Activated T-helper 9 cell treated with anti-CD3 and anti-CD28 coated beads, Interleukin-2, amount 50 U/mL, for 16 hours (primary cell): ENCODE measurements at regions not wholly inside any gene's neighbourhood (a gene's known extent, or its start where the extent isn't known, plus 50 kb on each side); places are given as distances from the start of the nearest gene placed in this dataset.
"Not testable (repeated sequence)": the region's sequence is repeated elsewhere in the genome, so short reads cannot be mapped to it uniquely, and the experiment has no call there.

ENCODE experiments used
- DNase-seq: peaks from one replicate; pipeline ENCODE4 v3.0.0-alpha.2; 2020; ENCODE audit warnings: low read depth

DNA sequence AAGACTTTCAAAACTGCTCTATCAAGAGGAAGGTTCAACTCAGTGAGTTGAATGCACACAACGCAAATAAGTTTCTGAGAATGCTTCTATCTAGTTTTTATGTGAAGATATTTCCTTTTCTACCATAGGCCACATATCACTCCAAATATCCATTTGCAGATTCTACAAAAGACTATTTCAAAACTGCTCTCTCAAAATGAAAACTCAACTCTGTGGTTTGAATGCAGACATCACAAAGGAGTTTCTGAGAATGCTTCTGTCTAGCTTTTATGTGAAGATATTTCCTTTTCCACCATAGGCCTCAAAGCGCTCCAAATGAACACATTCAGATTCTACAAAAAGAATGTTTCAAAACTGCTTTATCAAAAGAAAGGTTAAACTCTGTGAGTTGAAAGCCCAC is 1093.1 kb upstream of the DEFB115 start:
- not testable (repeated sequence) for DNase-seq

DNA sequence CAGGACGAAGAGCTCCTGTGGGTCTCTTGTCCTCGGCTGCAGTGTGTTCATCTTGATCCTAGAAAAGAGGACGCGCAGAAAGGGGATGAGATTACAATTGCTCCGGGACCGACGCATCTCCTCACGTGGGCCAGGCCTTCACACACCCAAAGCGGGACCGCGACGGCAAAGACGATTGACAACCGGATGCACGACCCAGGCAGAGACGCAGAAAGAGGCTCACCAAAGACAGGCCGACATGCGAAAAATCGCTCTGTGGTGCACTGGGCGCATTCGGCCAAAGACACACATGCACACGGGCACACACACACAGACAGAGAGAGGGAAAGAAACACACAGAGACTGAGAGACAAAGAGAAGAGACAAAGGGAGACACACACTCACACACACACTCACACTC is 1089.9 kb upstream of the DEFB115 start:
- DNase-seq: no peak

DNA sequence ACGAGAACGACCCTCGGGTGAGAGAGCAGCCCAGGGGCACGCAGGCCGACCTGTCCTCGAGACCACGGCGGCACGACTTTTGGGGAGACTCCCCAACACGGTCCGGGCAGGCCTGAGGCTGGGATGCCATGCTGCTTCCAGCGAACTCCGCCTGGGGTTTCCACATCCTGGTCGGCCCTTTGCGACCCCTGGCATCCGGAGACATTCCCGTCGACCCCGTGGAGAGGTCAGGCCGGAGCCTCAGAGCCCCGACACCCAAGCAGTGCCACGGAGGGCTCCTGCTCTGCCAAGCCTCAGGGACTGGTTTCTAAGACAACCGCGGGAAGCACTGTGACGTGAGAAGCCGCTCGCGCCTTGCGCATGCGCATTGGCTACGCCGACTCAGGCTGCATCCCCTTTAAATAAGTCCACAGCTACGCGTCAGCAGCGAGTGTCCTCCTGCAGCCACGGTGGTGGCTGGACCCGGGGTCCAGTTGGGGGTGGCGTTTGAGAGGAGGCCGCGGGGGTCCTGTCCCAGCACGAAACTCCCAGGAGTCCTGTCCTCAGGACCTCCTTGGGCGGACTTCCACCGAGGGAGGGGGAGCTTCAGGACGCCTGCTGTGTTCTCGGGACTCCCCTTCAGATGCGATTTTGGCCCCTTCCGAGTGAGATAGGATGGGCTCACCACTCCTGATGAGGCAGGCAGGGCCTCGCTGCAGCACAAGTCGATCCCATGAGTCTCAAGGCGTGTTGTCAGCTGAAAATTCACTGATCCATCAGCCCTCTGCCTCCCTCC is 1089.3 kb upstream of the DEFB115 start:
- no peak for DNase-seq

DNA sequence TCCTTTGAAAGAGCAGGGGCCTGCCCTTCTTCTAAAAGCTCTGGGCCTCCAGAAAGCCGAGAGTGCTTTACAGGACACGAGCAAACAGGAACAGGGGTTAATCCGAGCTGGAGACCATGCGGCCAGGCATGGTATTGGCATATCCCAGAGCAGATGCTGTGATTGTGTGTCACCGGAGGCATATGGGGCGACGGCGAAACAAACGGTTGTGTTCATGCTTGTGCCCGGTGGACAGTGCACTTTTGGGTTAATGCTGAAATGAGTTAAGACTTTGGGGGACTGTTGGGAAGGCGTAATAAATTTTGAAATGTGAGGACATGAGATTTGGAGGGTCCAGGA is 1088.7 kb upstream of the DEFB115 start:
- no peak for DNase-seq

DNA sequence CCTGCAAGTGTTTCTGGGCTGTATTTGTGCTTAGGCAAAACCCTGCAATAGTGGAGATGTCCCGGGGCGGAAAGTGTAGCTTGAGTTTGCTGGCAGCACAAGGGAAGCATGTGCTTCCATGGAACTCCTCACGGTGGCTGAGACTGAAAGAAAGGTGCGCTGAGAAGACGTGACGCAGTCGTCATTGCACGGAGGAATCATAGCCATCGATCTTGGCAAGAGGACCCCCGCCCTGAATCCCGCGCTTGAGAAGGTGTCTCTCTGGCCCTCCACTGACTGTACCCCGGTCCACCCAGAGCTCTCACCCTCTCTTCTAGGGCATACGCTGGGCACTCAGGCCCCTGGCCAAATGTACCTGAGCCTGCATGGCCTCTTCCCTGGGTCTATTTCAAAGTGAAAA is 1081.8 kb upstream of the DEFB115 start:
- no peak for DNase-seq

DNA sequence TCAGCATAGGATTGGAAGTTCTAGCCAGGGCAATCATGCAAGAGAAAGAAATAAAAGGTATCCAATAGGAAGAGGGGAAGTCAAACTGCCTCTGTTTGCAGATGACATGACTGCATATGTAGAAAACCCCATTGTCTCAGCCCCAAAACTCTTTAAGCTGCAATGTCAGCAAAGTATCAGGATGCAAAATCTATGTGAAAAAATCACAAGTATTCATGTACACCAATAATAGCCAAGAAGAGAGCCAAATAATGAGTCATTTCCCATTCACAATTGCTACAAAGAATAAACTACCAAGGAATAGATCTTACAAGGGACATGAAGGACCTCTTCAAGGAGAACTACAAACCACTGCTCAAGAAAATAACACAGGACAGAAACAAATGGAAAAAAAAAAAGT is 1074.3 kb upstream of the DEFB115 start:
- not testable (repeated sequence) for DNase-seq

DNA sequence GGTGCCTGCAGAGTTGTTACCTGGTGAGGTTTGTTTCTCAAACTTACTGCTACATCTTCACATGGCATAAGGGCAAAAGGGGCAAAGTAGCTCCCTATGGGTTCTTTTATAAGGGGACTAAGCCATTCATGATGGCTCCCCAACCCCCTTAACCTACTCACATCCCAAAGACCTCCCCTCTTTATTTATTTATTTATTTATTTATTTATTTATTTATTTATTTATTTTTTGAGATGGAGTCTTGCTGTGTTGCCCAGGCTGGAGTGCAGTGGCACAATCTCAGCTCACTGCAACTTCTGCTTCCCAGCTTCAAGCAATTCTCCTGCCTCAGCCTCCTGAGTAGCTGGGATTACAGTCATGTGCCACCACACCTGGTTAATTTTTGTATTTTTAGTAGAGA is 1065.7 kb upstream of the DEFB115 start:
- DNase-seq: not testable (repeated sequence)

DNA sequence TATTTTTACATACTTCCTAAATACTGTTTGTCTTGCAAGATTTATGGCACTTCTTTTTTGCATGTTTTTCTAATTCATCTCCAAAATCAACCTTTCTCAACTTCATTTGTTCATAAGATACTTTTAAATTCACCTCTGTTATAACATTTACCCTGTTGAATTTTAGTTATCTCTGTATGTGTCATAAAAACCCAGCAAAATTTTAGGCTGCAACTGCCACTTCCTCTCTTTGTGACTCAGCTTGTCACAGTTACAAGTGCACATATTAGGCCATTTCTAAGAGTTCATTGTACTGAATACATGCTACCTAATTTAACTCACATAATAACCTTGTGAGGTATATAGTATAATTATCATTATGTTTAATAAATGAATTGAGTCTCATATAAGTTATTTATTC is 1023.0 kb upstream of the DEFB115 start:
- DNase-seq: not testable (repeated sequence)

DNA sequence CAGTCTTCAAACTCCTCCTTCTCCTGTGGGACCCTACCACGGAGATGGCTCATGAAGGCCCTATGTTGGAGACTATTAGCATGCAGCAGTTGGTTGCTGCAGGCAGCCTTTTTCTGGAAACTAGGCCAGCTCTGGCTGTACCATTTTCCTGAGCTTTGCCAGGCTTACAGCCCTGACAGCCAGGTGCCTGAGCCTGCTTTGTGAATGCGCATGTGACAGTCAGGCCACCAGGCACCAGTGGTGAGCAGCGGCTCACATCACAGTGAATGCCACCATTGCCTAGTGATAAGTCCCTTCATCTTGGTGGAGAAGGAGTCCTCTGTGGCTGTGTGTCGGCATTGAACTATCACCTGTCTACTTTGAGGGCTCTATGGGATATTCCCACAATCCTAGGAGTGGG is 982.4 kb upstream of the DEFB115 start:
- not testable (repeated sequence) for DNase-seq

DNA sequence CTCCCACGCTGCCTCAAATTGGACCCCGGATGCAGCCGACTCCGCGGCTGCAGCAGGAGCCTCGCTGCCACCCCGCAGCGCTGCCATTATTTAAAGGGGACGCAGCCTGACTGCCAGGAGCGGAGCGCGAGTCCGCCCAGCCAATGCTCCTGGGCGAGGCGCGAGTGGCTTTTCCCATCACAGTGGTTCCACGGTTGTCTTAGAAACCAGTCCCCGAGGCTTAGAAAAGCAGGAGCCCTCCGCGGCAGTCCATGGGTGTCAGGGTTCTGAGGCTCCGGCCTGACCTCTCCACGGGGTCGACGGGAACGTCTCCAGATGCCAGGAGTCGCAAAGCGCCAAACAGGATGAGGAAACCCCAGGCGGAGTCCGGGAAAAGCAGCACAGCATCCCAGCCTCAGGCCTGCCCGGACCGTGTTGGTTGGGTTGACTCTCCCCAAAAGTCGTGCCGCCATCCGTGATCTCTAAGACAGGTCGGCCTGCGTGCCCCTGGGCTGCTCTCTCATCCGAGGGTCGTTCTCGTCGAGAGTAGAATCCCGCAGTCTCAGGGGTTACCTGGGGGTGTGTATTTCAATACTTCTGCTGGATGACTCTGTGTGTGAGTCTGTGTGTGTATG is 975.8 kb upstream of the DEFB115 start:
- DNase-seq: no peak

DNA sequence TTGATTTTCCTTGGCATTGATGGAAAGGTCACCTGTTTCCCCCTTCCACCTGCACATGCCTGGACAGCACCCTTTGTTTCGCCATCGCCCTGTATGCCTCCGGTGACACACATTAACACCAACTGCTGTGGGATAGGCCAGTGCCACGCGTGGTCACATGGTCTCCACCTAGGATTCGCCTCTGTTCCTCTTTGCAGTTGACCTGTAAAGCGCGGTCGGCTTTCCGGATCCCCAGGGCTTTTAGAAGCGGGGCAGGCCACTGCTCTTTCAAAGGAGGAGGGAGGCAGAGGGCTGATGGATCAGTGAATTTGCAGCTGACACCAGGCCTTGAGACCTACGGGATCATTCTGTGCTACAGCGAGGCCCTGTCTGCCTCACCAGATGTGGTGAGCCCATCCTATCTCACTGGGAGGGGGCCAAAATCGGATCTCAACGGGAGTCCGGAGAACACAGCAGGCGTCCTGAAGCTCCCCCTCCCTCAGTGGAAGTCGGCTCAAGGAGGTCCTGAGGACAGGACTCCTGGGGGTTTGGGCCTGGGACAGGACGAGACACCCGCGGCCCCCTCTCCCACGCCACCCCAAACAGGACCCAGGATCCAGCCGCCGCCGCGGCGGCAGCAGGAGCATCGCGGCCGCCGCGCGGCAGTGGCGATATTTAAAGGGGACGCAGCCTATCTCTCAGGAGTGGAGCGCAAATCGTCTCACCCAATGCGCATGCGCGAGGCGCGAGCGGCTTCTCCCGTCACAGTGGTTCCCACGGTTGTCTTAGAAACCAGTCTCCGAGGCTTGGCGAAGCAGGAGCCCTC is 973.8 kb upstream of the DEFB115 start:
- peak; percentile 60 for DNase-seq

DNA sequence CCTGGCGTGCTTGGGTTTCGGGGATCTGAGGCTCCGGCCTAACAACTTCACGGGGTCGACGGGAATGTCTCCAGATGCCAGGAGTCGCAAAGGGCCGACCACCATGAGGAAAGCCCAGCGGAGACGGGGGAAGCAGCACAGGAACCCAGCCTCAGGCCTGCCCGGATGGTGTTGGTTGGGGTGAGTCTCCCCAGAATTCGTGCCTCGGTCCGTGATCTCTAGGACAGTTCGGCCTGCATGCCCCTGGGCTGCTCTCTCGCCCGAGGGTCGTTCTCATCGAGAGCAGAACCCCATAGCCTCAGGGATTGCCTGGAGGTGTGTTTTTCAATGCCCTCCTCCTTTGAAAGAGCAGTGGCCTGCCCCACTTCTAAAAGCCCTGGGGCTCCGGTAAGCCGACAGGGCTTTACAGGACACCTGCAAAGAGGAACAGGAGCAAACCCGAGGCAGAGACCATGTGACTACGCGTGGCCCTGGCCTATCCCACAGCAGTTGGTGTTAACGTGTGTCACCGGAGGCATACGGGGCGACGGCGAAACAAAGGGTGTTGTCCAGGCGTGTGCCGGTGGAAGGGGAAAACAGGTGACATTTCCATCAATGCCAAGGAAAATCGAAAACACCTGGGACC is 973.1 kb upstream of the DEFB115 start:
- no peak for DNase-seq

DNA sequence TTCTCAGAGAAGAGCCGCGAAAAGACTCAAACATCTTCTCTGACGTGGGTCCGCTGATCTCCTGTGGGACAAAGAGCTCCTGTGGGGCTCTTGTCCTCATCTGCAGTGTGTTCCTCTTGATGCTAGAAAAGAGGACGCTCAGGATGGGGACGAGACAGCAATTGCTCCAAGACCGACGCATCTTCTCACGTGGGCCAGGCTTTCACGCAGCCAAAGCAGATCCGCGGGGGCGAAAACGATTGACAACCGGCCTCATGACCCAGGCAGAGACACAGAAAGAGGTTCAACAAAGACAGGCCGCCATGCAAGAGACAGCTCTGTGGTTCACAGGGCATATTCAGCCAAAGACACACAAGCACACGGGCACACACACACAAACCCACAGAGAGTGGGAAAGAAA is 971.8 kb upstream of the DEFB115 start:
- no peak for DNase-seq

DNA sequence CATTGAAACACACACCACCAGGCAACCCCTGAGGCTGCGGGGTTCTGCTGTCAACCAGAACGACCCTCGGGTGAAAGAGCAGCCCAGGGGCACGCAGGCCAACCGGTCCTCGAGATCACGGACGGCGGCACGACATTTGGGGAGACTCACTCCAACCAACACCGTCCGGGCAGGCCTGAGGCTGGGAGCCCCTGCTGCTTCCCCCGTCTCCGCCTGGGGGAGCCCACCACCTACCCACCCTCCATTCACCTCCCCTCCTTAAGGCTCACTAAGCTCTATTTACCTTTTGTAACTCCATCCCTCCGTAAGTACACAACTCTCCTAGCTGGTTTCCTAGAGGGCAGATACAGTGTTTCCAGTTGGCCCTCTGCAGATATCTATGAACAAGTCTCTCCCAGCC is 971.3 kb upstream of the DEFB115 start:
- no peak for DNase-seq

DNA sequence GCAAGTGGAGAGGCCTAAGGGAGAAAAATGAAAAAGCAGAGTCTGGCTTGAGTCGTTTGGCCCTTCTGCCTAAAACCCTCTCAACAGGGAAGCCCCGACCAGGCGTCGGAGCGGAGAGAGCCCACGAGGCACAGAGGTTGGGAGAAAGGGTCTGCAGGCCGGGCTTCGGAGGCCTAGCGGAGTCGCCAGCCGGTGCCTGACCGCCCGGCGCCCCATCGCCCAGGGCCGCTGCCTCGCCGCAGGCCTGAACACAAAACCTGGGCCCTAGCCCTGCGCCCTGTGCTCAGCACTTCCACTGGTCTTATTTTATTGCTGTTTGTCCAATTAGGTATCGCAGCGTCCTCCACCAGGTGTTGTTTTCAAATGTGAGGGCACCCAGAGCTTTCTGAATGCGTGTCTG is 970.0 kb upstream of the DEFB115 start:
- not testable (repeated sequence) for DNase-seq

DNA sequence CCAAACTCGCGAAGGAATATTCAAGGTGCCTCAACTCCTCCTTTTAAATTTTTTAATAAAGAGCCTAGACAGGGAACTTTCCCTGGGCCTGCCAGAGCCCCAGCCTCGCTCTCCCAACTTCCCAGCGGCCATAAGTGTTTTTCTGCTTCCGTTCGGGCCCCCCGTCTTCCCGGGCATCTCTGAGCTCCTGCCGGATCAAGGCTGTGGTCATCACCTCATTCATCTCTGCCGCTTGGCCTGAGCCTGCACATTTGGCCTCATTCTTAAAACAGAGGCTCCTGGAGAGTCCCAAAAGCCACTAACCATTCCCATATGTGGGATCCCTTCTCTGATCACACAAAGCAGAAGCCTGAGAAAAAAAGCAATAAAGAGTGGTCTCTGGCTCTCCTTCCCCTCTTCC is 969.1 kb upstream of the DEFB115 start:
- no peak for DNase-seq

DNA sequence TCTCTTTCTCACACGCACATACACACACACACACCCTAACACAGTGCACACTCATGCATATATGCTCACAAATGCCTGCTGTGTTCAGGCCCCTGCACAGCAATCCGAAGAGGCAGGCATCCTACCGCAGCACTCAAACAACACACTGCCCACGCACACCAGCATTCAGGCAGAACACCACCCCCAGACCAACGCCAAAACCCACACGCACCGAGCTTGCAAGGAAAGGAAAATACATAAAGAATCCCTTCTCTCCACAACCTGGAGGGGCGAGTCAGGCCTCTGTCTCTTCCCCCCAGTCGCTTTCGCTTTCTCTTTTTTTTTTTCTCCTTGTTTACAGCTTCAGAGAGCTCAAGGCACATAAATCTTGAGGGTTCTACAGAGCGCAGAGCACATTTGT is 968.4 kb upstream of the DEFB115 start:
- DNase-seq: not testable (repeated sequence)

DNA sequence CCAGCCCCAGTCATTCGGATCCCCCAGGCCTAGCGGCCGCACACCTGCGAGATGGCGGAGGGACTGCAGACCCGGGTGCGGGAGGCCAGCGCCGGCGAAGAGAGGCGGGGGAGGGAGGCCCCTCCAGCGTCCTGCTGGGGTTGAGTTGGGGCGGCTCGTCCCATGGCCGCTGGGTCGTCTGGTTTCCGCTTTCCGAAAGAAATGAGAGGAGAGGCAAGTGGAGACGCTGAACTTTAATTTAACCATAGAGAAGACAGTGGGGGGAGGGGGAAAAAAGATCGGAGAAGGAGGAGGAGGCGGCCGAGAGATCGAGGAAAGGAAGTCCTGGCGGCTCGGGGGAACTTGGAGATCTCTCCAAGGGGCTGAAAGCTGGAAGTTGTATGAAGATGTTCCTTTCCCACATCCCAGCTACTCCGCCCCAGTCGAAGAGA is 967.7 kb upstream of the DEFB115 start:
- DNase-seq: not testable (repeated sequence)

DNA sequence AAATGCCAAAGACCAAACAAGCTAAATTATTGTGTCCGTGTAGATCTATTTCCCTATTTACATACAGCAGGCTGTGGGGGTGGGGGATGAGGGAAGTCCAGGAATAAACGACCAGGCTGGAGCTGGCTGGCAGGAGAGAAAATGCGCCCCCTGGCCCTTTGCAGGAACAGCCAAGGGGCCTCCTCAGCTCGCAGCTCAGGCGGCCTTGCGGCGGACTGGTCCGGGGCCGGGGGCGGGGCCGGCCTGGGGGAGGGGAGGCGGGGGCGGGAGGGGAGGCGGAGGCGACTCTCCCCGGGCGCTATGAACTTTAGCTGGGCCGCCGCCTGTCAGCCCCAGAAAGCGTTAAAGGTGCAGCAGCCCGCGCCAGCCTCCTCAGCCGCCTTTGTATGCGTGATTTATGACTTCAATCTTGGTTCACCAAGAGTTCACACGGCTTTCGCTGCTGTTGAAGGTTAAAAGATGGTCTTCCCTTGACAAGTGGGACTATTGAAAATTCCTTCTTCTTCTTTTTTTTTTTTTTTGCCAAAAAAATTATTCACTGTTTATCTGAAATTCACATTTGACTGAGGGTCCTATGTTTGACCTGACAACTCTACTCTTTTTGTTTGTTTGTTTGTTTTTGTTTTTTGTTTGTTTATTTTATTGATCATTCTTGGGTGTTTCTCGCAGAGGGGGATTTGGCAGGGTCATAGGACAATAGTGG is 967.0 kb upstream of the DEFB115 start:
- not testable (repeated sequence) for DNase-seq

DNA sequence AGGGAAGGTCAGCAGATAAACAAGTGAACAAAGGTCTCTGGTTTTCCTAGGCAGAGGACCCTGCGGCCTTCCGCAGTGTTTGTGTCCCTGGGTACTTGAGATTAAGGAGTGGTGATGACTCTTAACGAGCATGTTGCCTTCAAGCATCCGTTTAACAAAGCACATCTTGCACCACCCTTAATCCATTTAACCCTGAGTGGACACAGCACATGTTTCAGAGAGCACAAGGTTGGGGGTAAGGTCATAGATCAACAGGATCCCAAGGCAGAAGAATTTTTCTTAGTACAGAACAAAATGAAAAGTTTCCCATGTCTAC is 966.4 kb upstream of the DEFB115 start:
- not testable (repeated sequence) for DNase-seq

DNA sequence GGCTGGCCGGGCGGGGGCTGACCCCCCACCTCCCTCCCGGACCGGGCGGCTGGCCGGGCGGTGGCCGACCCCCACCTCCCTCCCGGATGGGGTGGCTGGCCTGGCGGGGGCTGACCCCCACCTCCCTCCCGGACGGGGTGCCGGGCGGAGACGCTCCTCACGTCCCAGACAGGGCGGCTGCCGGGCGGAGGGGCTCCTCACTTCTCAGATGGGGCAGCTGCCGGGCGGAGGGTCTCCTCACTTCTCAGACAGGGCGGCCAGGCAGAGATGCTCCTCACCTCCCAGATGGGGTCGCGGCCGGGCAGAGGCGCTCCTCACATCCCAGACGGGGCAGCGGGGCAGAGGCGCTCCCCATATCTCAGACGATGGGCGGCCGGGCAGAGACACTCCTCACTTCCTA is 965.8 kb upstream of the DEFB115 start:
- DNase-seq: not testable (repeated sequence)

DNA sequence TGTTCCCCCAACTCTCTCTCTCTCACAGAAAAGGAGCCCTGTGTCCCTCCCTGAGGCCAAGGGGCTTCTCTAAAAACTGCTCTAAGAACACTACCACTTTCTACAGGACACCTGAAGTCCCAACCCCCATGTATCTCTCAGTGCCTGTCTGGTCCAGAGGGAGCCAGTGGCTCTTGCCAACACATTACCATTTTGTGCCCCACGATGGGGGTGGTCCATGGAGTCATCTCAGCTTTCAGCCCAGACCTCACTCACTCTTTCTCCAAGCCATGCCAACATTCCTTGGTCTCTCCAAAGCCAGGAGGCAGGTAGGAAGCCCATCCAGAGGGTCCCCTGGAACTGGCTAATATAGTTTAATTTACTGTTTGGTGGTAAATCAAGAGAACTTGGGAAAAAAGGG is 962.1 kb upstream of the DEFB115 start:
- DNase-seq: not testable (repeated sequence)
